ENCODE measurements at regions not wholly inside any gene's neighbourhood (a gene's known extent, or its start where the extent isn't known, plus 50 kb on each side); places are given as distances from the start of the nearest gene placed in this dataset.

GRCh38 chr7:119377861-119378260, 895.1 kb upstream of the KCND2 start:
- Histone ChIP-seq H3K4me3 (no peak overlapping the region), H3K4me1 (no peaks in the 10 kb centered on the region), H3K36me3 (no peaks in the 10 kb centered on the region), H3K27ac (no peak overlapping the region), H3K27me3 (no peaks in the 10 kb centered on the region), H3K9me3 (no peaks in the 10 kb centered on the region)
- no peak for DNase-seq (ENCODE audit: low spot score in 2 of 2)
- WGBS, 2 donors, result 54 to 61% methylated on average over 1 of the region's 1 CpG
- TF ChIP-seq POLR2A (IDR thresholded peaks at IDR 0.05) (no peak), CTCF (IDR thresholded peaks at IDR 0.05) (no peak), EP300 (IDR thresholded peaks at IDR 0.05) (no peak)

DNA sequence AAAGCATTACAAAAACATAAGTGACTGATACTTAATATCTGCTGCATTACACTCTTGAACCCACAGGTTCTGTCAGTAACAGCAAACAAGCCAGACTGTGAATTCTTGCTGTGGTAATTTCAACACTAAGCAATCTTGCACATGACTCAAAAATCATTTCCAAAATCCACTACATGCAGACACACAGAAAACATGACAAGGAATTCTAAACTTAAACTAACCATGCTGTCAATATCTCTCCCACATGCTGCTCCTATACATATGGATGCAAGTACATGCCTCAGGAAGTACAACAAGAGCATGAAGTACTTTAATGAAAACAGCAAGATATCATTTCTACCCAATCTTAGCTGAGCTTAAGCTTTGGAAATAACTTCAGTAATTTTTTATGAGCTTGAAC, 890.2 kb upstream of the KCND2 start:
- TF ChIP-seq POLR2A (IDR thresholded peaks at IDR 0.05), result no peak
- no peak for TF ChIP-seq EP300 (IDR thresholded peaks at IDR 0.05)
- TF ChIP-seq CTCF (IDR thresholded peaks at IDR 0.05), result no peak
- H3K27ac ChIP-seq, result no peak overlapping the region
- no peak for DNase-seq (ENCODE audit: low spot score in 2 of 2)
- no peaks in the 10 kb centered on the region for H3K36me3 ChIP-seq
- H3K9me3 ChIP-seq, result no peaks in the 10 kb centered on the region
- H3K4me3 ChIP-seq, result no peak overlapping the region
- H3K4me1 ChIP-seq, result no peaks in the 10 kb centered on the region
- no peaks in the 10 kb centered on the region for H3K27me3 ChIP-seq

DNA sequence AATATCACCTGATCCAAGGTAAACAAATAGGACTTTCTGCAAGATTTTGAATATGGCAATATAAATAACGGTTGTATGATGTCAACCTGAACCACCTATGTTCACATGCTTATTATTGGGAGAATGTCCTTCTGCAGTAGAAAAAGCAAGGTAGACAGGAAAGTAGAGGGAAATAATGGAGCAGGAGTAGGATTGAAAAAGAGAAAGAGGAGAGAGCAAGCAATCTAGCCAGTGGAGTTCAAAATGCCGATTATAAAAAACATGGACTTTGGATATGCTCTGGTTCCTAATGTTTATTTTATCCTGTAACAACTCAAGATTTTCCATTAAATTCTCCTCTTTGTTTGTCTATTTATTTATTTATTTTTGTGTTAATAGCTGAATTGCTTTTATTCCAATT, 878.0 kb upstream of the KCND2 start:
- DNase-seq (ENCODE audit: low spot score in 2 of 2), result no peak
- 92 to 93% methylated on average over 2 of the region's 2 CpGs for WGBS, 2 donors
- H3K27me3 ChIP-seq, result no peaks in the 10 kb centered on the region
- H3K4me1 ChIP-seq, result no peaks in the 10 kb centered on the region
- no peak overlapping the region for H3K27ac ChIP-seq
- TF ChIP-seq CTCF (IDR thresholded peaks at IDR 0.05) (no peak), POLR2A (IDR thresholded peaks at IDR 0.05) (no peak), EP300 (IDR thresholded peaks at IDR 0.05) (no peak)
- no peaks in the 10 kb centered on the region for H3K9me3 ChIP-seq
- no peak overlapping the region for H3K4me3 ChIP-seq
- H3K36me3 ChIP-seq, result no peaks in the 10 kb centered on the region

DNA sequence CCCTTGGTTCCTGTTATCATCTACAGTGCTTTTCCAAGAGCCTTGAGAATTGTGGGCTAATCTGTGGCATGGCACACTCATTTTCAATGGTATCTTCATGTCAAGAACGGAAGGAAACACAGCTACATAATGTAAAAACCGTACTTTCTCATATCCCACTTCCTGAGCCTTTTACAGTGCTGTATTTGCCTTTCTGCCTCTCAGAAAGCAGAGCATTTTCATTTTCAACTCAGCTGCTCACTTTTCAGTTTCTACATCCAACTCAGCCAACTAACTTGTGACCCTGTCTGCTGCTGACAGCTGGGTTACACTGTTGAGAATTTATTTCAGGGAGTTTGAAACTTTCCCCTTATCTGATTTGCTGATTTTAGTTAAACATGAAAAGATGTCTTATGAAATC, 875.8 kb upstream of the KCND2 start:
- Histone ChIP-seq H3K36me3 (no peaks in the 10 kb centered on the region), H3K9me3 (no peaks in the 10 kb centered on the region), H3K4me1 (no peaks in the 10 kb centered on the region), H3K4me3 (no peak overlapping the region), H3K27ac (no peak overlapping the region), H3K27me3 (no peaks in the 10 kb centered on the region)
- DNase-seq (ENCODE audit: low spot score in 2 of 2), result no peak
- no peak for TF ChIP-seq CTCF (IDR thresholded peaks at IDR 0.05)
- WGBS, 2 donors, result 61 to 63% methylated on average over 2 of the region's 2 CpGs

GRCh38 chr7:119408596-119408995, 864.4 kb upstream of the KCND2 start:
- 69 to 74% methylated on average over 1 of the region's 1 CpG for WGBS, 2 donors
- Histone ChIP-seq H3K36me3 (no peaks in the 10 kb centered on the region), H3K4me3 (no peak overlapping the region), H3K9me3 (peaks cover 0 to 12% (median 0%) of the 10 kb centered on the region in 4 donors), H3K27ac (no peak overlapping the region), H3K27me3 (no peaks in the 10 kb centered on the region), H3K4me1 (no peaks in the 10 kb centered on the region)
- DNase-seq (ENCODE audit: low spot score in 2 of 2), result no peak
- no peak for TF ChIP-seq CTCF (IDR thresholded peaks at IDR 0.05)
- TF ChIP-seq POLR2A (IDR thresholded peaks at IDR 0.05), result no peak
- no peak for TF ChIP-seq EP300 (IDR thresholded peaks at IDR 0.05)

Measured in tibial nerve (tissue), 4 donors.